ENCODE measurements at regions not wholly inside any gene's neighbourhood (a gene's known extent, or its start where the extent isn't known, plus 50 kb on each side); places are given as distances from the start of the nearest gene placed in this dataset.
A peak's percentile ranks its signal among the peaks of the same experiment; 100 is the strongest.

DNA sequence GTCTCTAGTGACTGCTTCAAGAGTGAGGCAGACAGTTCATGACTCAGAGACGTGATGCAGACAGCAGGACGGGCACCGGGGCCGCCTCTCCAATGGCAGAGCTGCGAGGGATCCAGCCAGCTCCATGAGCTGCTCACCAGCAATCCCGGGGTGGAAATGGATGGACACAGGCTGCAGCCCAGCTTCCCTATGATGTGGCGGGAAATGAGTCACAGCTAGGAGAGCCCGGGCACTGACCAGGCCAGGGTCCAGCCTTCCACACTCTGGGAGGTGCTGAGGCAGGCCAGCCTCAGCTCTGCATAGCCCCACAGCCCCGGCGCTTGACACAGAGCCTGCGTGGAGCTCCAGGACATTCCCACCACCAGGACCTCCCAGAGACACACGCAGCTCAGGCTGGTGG lies 244.8 kb upstream of the IRX2 start:
- 86 to 89% methylated on average over 11 to 12 of the region's 12 CpGs for WGBS, 2 experiments (ENCODE audit: insufficient coverage in 2 of 2)
- H3K4me3 ChIP-seq (ENCODE audit: extremely low read depth, insufficient read depth, low read length, poor library complexity, severe bottlenecking), result no peak overlapping the region
- H3K4me1 ChIP-seq (ENCODE audit: control insufficient read depth, insufficient read depth, low read length, poor library complexity, severe bottlenecking), result peaks cover 11% of the 10 kb centered on the region
- no peaks in the 10 kb centered on the region for H3K9me3 ChIP-seq (ENCODE audit: control insufficient read depth, low read length)
- peak overlapping the region; percentile 33 for H3K27ac ChIP-seq (ENCODE audit: low read depth, low read length, severe bottlenecking)
- H3K36me3 ChIP-seq (ENCODE audit: control insufficient read depth, insufficient read depth, low read length), result no peaks in the 10 kb centered on the region

DNA sequence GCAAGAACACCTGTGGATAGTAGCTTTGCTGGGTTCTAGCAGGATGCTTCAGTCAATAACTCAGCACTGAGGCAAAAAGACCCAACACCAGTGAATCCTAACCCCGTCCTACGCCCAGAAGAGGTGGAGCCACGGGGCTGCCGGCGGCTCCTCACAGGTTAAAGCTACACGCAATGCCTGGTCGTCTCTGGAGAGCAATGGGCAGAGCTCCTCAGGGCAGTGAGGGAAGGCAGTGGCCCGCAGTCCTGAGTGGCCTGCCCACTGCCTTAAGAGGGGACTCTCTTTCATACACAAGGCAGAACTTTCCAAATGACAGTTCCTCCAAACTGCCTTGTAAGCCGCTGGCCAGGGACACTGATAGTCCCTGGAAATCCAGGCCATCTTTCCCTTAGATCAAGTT lies 244.2 kb upstream of the IRX2 start:
- WGBS, 2 experiments (ENCODE audit: insufficient coverage in 2 of 2), result 80 to 94% methylated on average over 2 to 6 of the region's 9 CpGs
- peak overlapping the region; percentile 33 for H3K27ac ChIP-seq (ENCODE audit: low read depth, low read length, severe bottlenecking)

DNA sequence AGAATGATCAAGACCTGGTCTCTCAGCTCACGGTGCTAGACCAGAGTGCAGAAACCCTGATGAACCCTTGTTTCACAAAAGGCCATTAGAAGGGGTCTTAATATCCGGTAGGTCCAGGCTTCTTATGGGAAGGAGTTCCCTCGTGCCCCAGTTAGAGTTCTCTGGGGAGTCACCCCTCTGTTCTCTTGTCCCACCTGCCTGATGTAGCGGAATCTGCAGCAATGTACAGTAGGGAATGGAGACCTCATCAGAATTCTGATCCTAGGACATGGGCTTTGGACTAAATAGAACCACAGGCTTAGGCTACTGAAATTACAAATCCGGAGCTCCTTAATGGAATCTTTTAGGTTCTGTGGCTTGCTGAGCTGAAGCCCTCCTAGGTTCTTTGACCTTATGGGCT lies 243.6 kb upstream of the IRX2 start:
- Histone ChIP-seq H3K36me3 (ENCODE audit: control insufficient read depth, insufficient read depth, low read length) (no peaks in the 10 kb centered on the region), H3K9me3 (ENCODE audit: control insufficient read depth, low read length) (no peaks in the 10 kb centered on the region), H3K4me1 (ENCODE audit: control insufficient read depth, insufficient read depth, low read length, poor library complexity, severe bottlenecking) (peaks cover 11% of the 10 kb centered on the region), H3K27ac (ENCODE audit: low read depth, low read length, severe bottlenecking) (no peak overlapping the region), H3K4me3 (ENCODE audit: extremely low read depth, insufficient read depth, low read length, poor library complexity, severe bottlenecking) (no peak overlapping the region)
- 88 to 98% methylated on average over 4 of the region's 5 CpGs for WGBS, 2 experiments (ENCODE audit: insufficient coverage in 2 of 2)

More for the DNA sequence above, 244.2 kb upstream of the IRX2 start:
- Histone ChIP-seq H3K36me3 (ENCODE audit: control insufficient read depth, insufficient read depth, low read length) (no peaks in the 10 kb centered on the region), H3K9me3 (ENCODE audit: control insufficient read depth, low read length) (no peaks in the 10 kb centered on the region), H3K4me1 (ENCODE audit: control insufficient read depth, insufficient read depth, low read length, poor library complexity, severe bottlenecking) (peaks cover 11% of the 10 kb centered on the region), H3K4me3 (ENCODE audit: extremely low read depth, insufficient read depth, low read length, poor library complexity, severe bottlenecking) (no peak overlapping the region)

DNA sequence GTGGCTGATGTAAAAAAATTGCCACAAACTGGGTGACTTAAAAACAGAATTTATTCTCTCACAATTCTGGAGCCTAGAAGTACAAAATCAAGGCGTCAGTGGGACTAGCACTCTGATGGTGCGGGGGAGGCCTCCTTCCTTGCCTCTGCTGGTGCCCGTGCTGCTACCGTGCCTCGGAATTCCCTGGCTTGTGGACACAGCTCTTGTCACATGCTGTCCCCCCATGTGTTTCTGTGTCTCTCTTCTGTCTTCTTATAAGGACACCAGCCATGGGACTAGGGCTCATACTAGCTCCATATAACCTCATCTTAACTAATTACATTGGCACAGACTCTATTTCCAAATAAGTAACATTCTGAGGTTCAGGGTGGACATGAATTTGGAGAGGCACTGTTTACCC lies 242.3 kb upstream of the IRX2 start:
- WGBS, 2 experiments (ENCODE audit: insufficient coverage in 2 of 2), result 75 to 83% methylated on average over 3 to 5 of the region's 5 CpGs
- H3K4me1 ChIP-seq (ENCODE audit: control insufficient read depth, insufficient read depth, low read length, poor library complexity, severe bottlenecking), result peaks cover 11% of the 10 kb centered on the region
- H3K4me3 ChIP-seq (ENCODE audit: extremely low read depth, insufficient read depth, low read length, poor library complexity, severe bottlenecking), result no peak overlapping the region
- H3K27ac ChIP-seq (ENCODE audit: low read depth, low read length, severe bottlenecking), result no peak overlapping the region
- no peaks in the 10 kb centered on the region for H3K9me3 ChIP-seq (ENCODE audit: control insufficient read depth, low read length)
- no peaks in the 10 kb centered on the region for H3K36me3 ChIP-seq (ENCODE audit: control insufficient read depth, insufficient read depth, low read length)

DNA sequence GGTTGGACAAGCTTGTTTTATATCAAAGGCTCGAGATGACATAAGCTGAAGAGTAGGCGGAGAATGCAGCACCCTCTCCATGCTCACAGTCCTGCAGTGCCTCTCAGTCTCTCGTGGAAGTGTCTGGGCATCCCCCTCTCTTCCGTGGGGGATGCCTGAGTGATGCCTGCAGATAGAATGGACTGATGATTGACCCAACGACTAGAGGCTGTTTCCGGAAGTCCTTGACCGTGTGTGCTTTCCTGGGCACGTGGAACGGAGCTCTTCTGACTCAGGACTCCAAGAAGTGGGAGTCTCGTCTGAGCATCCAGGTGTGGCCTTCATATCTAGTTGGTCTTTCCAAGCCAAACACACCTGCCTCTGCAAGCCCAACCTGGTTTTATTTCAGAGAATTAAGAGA lies 241.8 kb upstream of the IRX2 start:
- no peak overlapping the region for H3K27ac ChIP-seq (ENCODE audit: low read depth, low read length, severe bottlenecking)
- H3K36me3 ChIP-seq (ENCODE audit: control insufficient read depth, insufficient read depth, low read length), result no peaks in the 10 kb centered on the region
- H3K9me3 ChIP-seq (ENCODE audit: control insufficient read depth, low read length), result no peaks in the 10 kb centered on the region
- no peak overlapping the region for H3K4me3 ChIP-seq (ENCODE audit: extremely low read depth, insufficient read depth, low read length, poor library complexity, severe bottlenecking)
- peaks cover 11% of the 10 kb centered on the region for H3K4me1 ChIP-seq (ENCODE audit: control insufficient read depth, insufficient read depth, low read length, poor library complexity, severe bottlenecking)
- 88 to 90% methylated on average over 10 of the region's 10 CpGs for WGBS, 2 experiments (ENCODE audit: insufficient coverage in 2 of 2)

DNA sequence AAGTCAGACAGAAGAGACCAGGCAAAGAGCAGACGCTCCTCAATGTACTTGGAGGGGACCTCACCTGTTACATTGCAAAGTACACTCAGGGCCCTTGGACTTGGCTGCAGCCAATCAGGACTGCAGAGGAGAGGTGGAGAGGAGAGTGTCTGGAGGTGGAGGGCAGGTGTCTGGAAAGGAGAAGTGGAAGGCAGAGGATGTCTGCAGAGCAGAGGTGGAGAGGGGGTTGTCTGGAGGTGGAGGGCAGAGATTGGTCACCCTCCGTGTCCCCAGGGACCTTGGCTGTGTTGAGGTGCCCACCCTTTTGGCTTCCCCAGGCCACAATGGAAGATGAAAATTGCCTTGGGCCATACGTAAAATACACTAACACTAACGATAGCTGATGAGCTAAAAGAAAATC lies 241.3 kb upstream of the IRX2 start:
- H3K4me3 ChIP-seq (ENCODE audit: extremely low read depth, insufficient read depth, low read length, poor library complexity, severe bottlenecking), result no peak overlapping the region
- WGBS, 2 experiments (ENCODE audit: insufficient coverage in 2 of 2), result 93 to 94% methylated on average over 2 of the region's 4 CpGs
- H3K4me1 ChIP-seq (ENCODE audit: control insufficient read depth, insufficient read depth, low read length, poor library complexity, severe bottlenecking), result peaks cover 11% of the 10 kb centered on the region
- H3K36me3 ChIP-seq (ENCODE audit: control insufficient read depth, insufficient read depth, low read length), result no peaks in the 10 kb centered on the region
- no peak overlapping the region for H3K27ac ChIP-seq (ENCODE audit: low read depth, low read length, severe bottlenecking)
- no peaks in the 10 kb centered on the region for H3K9me3 ChIP-seq (ENCODE audit: control insufficient read depth, low read length)

DNA sequence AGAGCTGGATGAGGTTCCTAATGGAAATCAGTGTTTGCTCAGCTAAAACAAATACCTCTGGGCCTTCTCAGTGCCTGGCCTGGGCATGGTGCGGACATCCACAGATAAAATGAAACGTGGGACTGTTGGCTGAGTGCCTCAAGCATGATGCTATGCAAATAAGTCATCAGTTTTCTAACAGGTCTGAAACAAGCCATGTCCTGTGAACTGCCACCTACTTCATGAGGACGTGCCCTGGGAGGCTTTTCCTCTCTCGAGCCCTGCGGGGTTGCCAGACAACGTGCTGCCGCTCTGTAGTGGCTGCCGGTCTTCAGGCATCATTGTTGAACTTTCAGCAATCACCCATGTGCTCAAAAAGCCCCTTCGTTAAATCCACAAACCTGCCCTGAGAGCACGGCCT lies 240.4 kb upstream of the IRX2 start:
- Histone ChIP-seq H3K27ac (ENCODE audit: low read depth, low read length, severe bottlenecking) (no peak overlapping the region), H3K9me3 (ENCODE audit: control insufficient read depth, low read length) (no peaks in the 10 kb centered on the region), H3K4me3 (ENCODE audit: extremely low read depth, insufficient read depth, low read length, poor library complexity, severe bottlenecking) (no peak overlapping the region), H3K36me3 (ENCODE audit: control insufficient read depth, insufficient read depth, low read length) (no peaks in the 10 kb centered on the region), H3K4me1 (ENCODE audit: control insufficient read depth, insufficient read depth, low read length, poor library complexity, severe bottlenecking) (peaks cover 10% of the 10 kb centered on the region)
- WGBS, 2 experiments (ENCODE audit: insufficient coverage in 2 of 2), result 86 to 91% methylated on average over 8 to 10 of the region's 10 CpGs

DNA sequence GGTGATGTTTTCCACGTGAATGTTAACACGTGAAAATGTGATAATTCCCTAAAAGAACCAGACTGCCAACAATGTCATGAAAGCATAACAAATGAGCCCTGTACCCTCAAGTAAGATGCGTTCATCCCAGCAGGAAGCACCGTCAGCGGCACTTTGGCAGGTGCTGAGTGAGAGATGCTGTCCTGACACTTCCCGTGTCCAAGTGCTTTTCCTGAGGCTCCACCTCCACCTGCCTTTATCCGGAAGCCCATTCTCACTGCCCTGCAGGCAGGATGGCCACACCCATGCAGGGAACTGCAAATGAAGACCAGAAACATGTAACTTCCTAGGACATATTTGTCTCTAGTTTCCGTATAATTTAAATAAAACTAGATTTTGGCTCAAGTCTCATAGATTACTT lies 238.0 kb upstream of the IRX2 start:
- Histone ChIP-seq H3K9me3 (ENCODE audit: control insufficient read depth, low read length) (no peaks in the 10 kb centered on the region), H3K27ac (ENCODE audit: low read depth, low read length, severe bottlenecking) (no peak overlapping the region), H3K4me1 (ENCODE audit: control insufficient read depth, insufficient read depth, low read length, poor library complexity, severe bottlenecking) (no peaks in the 10 kb centered on the region), H3K36me3 (ENCODE audit: control insufficient read depth, insufficient read depth, low read length) (no peaks in the 10 kb centered on the region), H3K4me3 (ENCODE audit: extremely low read depth, insufficient read depth, low read length, poor library complexity, severe bottlenecking) (no peak overlapping the region)
- 64% methylated on average over 7 to 8 of the region's 8 CpGs for WGBS, 2 experiments (ENCODE audit: insufficient coverage in 2 of 2)

DNA sequence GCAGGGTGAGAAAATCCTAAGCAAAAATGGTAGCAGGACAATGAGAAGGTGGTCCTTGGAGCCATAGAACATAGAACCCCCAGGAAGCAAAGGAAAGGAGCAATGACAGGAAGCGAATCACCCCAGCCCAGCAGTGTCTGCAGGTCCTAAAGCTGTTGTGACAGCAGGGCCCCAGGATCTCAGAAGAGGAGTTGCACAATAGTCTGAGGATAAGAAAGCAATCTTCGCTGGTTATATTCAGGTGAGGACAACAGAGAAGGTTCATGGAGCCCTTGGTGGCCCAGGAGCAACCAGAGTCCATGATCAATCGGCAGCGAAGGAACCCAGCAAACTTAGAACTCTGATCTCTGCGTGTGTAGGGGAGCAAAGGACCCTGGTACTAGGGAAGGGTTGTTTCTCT lies 234.8 kb upstream of the IRX2 start:
- H3K4me1 ChIP-seq (ENCODE audit: control insufficient read depth, insufficient read depth, low read length, poor library complexity, severe bottlenecking), result no peaks in the 10 kb centered on the region
- H3K36me3 ChIP-seq (ENCODE audit: control insufficient read depth, insufficient read depth, low read length), result no peaks in the 10 kb centered on the region
- no peak overlapping the region for H3K4me3 ChIP-seq (ENCODE audit: extremely low read depth, insufficient read depth, low read length, poor library complexity, severe bottlenecking)
- no peaks in the 10 kb centered on the region for H3K9me3 ChIP-seq (ENCODE audit: control insufficient read depth, low read length)
- WGBS, 2 experiments (ENCODE audit: insufficient coverage in 2 of 2), result 91 to 93% methylated on average over 5 of the region's 5 CpGs
- H3K27ac ChIP-seq (ENCODE audit: low read depth, low read length, severe bottlenecking), result no peak overlapping the region

DNA sequence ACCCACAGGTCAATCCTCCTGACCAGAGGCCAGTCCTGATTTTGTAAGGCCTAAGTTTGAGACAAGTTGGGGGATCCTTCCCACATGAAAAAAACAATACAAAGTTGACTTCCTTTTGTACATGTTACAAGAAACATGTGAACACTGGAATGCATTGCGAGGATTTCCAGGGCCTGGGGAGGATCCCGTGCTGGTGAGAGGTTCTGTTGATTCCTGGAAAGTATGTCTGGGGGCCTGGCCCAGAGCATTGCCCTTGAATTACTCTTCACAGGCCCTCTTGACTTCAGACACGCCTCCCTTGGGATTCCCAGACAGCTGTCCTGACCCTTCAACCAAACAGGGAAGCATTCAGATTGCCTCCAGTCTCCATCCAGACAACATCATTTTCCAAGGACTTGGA lies 234.2 kb upstream of the IRX2 start:
- Histone ChIP-seq H3K36me3 (ENCODE audit: control insufficient read depth, insufficient read depth, low read length) (no peaks in the 10 kb centered on the region), H3K4me3 (ENCODE audit: extremely low read depth, insufficient read depth, low read length, poor library complexity, severe bottlenecking) (no peak overlapping the region), H3K9me3 (ENCODE audit: control insufficient read depth, low read length) (no peaks in the 10 kb centered on the region), H3K27ac (ENCODE audit: low read depth, low read length, severe bottlenecking) (no peak overlapping the region), H3K4me1 (ENCODE audit: control insufficient read depth, insufficient read depth, low read length, poor library complexity, severe bottlenecking) (no peaks in the 10 kb centered on the region)
- WGBS, 2 experiments (ENCODE audit: insufficient coverage in 2 of 2), result 90 to 100% methylated on average over 2 to 3 of the region's 3 CpGs

DNA sequence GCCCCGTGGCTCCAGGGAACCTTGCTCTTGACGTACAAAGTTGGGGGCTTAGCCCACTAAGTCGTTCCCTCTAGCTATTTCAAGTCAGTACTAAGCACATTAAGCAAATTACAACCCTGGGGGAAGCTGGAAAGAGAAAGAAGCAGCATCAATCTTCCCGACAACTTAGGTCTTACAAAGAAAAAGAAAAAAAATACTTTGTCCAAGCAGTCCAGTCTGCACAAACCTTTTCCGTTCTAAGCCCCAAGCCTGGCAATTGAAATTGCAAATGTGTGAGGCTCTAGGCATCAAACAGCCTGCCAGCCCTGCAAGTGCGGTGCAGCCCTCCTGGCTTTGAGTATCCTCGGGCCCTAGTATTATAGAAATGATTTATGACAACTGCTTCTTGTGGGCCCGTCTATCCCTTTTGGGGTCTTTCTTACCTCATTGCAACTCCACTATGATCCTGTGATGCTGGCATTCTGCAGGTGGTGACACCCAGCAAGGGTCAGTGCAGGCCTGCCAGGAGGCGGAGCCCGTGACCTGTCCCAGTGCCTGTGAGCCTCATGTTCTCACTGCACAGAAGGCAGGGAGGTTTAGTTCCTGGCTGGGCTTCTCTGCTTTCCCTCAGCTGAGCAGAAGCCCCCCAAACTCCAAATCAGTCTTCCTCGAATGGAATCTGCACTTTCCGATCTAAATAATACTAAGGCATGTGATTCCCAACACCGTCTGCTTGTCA lies 232.3 kb upstream of the IRX2 start:
- H3K36me3 ChIP-seq (ENCODE audit: control insufficient read depth, insufficient read depth, low read length), result no peaks in the 10 kb centered on the region
- no peaks in the 10 kb centered on the region for H3K9me3 ChIP-seq (ENCODE audit: control insufficient read depth, low read length)
- WGBS, 2 experiments (ENCODE audit: insufficient coverage in 2 of 2), result 85 to 92% methylated on average over 7 to 10 of the region's 13 CpGs
- H3K4me3 ChIP-seq (ENCODE audit: extremely low read depth, insufficient read depth, low read length, poor library complexity, severe bottlenecking), result no peak overlapping the region
- H3K27ac ChIP-seq (ENCODE audit: low read depth, low read length, severe bottlenecking), result no peak overlapping the region
- H3K4me1 ChIP-seq (ENCODE audit: control insufficient read depth, insufficient read depth, low read length, poor library complexity, severe bottlenecking), result no peaks in the 10 kb centered on the region

Measured in mesodermal cell (in vitro differentiated cells).